NB4 (cell line): ENCODE measurements at regions not wholly inside any gene's neighbourhood (a gene's known extent, or its start where the extent isn't known, plus 50 kb on each side); places are given as distances from the start of the nearest gene placed in this dataset.

ENCODE experiments used
- MYC ChIP-seq: IDR thresholded peaks from 2 replicates; pipeline ENCODE4 v1.6.1; 2011; ENCODE audit warnings: low read depth, low read length
- POLR2A ChIP-seq: IDR thresholded peaks from 2 replicates; pipeline ENCODE4 v1.6.1; 2011; ENCODE audit warnings: mild to moderate bottlenecking; ENCODE audit not compliant: insufficient read length; ENCODE audit errors: extremely low read depth
- TF ChIP-seq, protein P1 (sequence below): IDR thresholded peaks from one replicate; pipeline ENCODE4 v1.5.1; 2012; ENCODE audit warnings: low read depth, low read length
- TF ChIP-seq, protein P2 (sequence below): IDR thresholded peaks from 2 replicates; pipeline ENCODE4 v1.6.1; 2011; ENCODE audit warnings: low read depth, low read length

- TF ChIP-seq, protein P1, sequence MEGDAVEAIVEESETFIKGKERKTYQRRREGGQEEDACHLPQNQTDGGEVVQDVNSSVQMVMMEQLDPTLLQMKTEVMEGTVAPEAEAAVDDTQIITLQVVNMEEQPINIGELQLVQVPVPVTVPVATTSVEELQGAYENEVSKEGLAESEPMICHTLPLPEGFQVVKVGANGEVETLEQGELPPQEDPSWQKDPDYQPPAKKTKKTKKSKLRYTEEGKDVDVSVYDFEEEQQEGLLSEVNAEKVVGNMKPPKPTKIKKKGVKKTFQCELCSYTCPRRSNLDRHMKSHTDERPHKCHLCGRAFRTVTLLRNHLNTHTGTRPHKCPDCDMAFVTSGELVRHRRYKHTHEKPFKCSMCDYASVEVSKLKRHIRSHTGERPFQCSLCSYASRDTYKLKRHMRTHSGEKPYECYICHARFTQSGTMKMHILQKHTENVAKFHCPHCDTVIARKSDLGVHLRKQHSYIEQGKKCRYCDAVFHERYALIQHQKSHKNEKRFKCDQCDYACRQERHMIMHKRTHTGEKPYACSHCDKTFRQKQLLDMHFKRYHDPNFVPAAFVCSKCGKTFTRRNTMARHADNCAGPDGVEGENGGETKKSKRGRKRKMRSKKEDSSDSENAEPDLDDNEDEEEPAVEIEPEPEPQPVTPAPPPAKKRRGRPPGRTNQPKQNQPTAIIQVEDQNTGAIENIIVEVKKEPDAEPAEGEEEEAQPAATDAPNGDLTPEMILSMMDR = no peak
- TF ChIP-seq POLR2A (no peak), MYC (no peak)
- TF ChIP-seq, protein P2, sequence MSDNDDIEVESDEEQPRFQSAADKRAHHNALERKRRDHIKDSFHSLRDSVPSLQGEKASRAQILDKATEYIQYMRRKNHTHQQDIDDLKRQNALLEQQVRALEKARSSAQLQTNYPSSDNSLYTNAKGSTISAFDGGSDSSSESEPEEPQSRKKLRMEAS = peak; percentile 25; the same call in 1 of the 2 replicates
Measured at GRCh38 chr4:31998807-31999206, 1278.6 kb downstream of the PCDH7 start.
